NCI-H2081 treated with DMSO at 0.1 percent for 48 hours (cell line): ENCODE measurements at regions not wholly inside any gene's neighbourhood (a gene's known extent, or its start where the extent isn't known, plus 50 kb on each side); places are given as distances from the start of the nearest gene placed in this dataset.

ENCODE experiments used
- DNase-seq: peaks from one replicate; lab custom pipeline; 2025; lab: John Stamatoyannopoulos, UW

DNA sequence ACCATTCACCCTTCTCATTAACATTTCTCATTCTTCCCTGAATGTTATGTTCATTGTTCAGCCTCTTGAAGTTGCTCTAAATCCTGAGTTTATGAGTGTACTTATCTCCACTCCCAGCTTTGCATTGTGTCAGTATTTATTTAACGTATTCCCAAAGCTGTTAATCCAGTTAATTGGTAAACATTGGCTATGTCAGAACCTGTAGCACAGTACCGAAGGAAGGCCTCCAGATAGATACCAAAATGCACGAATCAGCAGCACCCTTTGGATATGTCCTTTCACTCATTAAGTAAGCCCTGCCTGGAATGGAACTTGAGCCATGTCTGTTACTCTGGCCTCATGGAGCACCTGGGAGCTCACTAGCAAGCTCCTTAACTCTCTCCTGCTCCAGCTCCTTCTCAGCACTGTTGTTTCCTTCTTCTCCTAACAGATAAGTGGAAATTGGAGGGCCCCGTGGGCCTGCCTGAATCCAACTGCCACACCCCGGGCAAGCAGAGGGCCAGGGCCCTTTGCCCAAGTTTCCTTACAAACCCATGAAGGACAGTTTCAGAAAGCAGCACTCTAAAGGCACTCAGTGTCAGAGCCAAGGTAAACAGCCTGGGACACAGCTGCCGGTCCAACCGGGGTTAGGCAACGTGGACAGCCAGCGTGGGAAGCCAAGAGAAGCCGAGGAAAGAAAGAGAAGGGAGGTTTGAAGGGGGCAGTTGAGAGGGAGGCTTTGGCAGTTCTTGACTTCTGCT is 155.0 kb upstream of the SERP2 start:
- no peak for DNase-seq

- DNase-seq = no peak
Measured at GRCh38 chr13:44219577-44220548, 153.8 kb upstream of the SERP2 start.

DNA sequence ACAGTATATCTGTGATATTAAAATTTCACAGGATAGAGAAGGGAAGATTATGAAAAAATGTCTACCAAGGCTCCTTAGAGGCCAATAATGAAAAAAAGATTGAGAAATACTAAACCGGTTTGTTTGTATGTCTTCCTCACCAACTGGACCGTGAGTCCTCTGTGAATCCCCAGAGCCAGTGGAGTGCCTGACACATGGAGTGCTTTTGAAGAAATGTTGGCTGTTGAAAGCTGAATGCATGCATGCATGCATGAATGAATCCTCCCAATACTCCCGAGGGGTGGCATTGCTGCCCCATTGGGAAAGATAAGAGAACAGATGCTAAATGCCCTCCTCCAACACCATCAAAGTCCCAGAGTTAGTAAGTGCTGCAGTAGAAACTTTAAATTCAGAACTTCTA is 152.7 kb upstream of the SERP2 start:
- no peak for DNase-seq

- DNase-seq = no peak
Measured at GRCh38 chr13:44221657-44222056, 152.0 kb upstream of the SERP2 start.

GRCh38 chr13:44223770-44224444 is 149.7 kb upstream of the SERP2 start:
- DNase-seq = no peak

GRCh38 chr13:44224450-44225149 is 149.0 kb upstream of the SERP2 start:
- no peak for DNase-seq

GRCh38 chr13:44229371-44230030 is 144.1 kb upstream of the SERP2 start:
- no peak for DNase-seq

DNA sequence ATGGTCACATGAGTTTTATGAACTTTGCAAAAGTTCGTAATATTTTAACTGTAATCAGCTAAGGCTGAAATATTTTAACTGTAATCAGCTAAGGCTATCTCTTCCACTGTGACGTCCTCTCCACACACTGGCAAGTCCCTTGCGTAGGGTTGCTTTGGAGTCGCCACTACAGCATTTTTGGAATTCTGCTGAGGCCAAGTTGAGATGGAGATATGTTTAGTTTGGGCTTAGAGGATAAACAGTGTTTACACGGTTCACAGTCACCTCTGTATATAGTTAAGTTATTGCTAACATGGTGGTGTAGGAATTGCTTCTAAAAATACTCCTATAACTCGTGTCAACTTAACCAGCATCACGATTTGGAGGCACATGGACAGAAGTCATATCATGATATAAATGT is 143.6 kb upstream of the SERP2 start:
- no peak for DNase-seq

- DNase-seq = no peak
Measured at GRCh38 chr13:44230736-44231135, 142.9 kb upstream of the SERP2 start.

- DNase-seq = no peak
Measured at GRCh38 chr13:44231786-44232516, 141.7 kb upstream of the SERP2 start.

DNA sequence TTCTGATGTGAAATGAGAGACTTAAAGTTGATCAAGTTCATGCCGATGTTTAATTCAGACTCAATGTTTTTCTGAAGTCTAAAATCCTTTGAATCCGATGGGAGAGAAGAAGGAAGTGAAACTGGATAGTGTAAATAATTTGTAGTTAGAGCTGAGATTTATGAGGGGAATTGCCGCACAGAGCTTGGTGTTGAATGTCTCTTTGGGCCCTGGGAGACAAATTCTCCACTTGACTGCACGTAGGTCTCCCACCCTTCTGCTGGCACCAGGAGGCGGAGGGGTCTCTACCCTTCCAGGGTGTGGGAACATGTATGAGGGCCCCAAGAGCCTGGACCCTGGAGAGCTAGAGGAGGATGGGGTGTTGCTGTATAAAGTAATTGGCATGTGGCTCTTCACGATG is 140.8 kb upstream of the SERP2 start:
- DNase-seq = no peak

DNA sequence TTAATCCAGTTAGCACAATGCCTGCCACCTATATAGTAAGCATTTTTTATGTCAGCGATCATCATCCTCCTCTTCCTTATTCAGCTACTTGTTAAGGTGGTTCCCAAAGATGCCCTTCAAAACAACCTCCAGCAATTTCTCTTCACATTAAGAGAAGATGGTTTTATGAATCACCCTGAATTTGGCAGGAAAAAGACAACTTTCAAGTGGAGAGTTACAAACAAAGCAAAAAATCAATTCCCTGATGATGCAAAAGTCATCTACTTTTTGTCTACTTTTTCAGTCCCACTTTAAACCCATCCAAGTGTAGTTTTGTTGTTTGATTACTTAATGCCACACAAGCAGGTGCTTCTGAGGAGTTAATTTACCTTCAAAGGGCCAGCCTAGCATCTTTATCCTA is 139.1 kb upstream of the SERP2 start:
- no peak for DNase-seq

GRCh38 chr13:44236370-44236769 is 137.3 kb upstream of the SERP2 start:
- no peak for DNase-seq

DNA sequence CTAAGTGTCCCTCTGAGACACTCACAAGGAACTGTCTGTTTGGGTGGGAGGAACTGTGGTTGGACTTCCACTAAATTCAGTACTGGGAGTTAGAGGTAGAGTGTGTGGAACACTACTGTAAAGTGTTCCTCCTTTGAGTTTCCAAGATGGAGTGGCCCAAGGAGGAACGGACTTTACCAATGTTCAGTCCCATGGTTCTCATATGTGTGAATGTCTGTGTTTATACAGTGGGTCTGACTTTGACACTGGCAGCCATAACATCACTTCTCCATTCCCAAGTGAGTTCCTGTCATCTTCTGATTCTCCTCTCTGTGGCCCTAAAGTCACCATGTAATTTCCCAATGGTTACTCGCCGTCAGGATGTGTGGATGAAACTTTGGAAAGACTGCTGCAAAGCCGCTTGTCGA is 136.8 kb upstream of the SERP2 start:
- DNase-seq = no peak

GRCh38 chr13:44237276-44237767 is 136.3 kb upstream of the SERP2 start:
- no peak for DNase-seq

DNA sequence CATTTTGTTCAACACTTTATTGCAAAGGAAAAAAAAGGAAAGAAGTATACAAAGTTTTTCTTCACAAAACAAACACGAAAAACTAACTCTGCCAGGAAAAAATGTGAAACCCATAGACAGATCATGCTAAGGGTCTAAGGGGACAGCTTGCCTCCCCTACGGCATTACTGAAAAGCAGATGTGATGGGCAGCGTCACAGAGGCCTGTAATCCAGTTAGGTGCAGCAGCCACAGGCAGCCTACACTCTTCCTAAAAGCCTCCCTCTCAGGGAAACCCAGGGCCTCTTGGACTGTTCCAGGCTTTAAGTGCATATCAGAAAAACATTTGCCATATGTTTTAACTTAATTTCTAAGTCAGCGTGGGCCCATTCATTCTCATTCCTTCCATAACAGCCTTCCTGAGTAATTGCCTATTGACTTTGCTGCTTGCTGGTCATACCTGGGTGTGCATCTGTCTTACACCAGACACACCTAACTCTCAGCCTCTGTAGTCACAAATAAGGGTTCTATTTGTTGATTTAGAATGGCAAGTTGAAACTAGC is 135.7 kb upstream of the SERP2 start:
- no peak for DNase-seq

DNA sequence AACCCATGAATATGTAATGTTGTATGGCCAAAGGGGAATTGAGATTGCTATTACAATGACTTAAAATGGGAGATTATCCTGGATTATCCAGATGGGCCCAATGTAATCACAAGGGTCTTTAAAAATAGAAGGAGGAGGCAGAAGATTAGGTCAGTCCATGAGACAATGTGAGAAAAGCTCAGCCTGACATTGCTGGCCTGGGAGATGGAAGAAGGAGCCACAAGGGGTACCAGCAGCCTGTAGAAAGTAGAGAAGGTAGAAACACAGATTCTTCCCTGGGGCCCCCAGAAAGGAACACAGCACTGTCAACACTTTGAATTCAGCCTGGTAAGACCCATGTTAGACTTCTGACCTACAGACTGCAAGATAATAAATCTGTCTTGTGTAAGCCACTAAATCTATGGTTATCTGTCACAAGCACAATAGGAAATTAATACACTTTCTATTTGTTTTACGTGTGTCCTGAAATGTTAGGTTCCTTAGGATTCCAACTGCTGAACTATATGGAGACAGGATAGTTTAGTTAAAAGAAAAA is 132.9 kb upstream of the SERP2 start:
- no peak for DNase-seq

GRCh38 chr13:44241638-44242037 is 132.0 kb upstream of the SERP2 start:
- no peak for DNase-seq

DNA sequence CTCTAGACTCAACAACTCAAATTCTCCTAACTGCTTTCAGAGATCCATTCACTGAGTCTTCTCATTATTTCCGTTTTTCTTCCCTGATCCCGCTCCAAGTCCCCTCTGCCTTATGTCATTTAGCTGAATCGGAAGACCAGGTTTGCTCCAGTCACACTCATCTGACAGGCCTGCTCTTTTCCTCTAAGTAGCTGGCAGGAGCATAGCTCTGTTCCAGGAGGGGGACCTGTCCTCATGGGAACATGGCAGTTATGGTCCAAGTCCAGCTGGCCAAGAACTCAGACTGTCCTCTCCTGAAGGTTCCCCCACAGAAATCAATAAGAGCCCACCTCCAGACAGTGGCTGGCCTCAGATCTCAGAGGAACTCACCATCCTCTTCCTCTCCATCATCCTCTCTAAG is 130.9 kb upstream of the SERP2 start:
- no peak for DNase-seq
